H1 (cell line): ENCODE measurements at regions not wholly inside any gene's neighbourhood (a gene's known extent, or its start where the extent isn't known, plus 50 kb on each side); places are given as distances from the start of the nearest gene placed in this dataset.

Experiments
- CTCF ChIA-PET: fragments of 300-600 bp; sonication (Branson Sonifier 250); formaldehyde crosslinking; loops from one replicate; lab custom pipeline; 2021; ENCODE audit not compliant: partially characterized antibody; lab: Charles Lee
- POLR2A ChIA-PET: fragments of 300-600 bp; sonication (Branson Sonifier 250); formaldehyde crosslinking; loops from one replicate; lab custom pipeline; 2021; ENCODE audit warnings: inconsistent platforms; ENCODE audit not compliant: partially characterized antibody; lab: Charles Lee
- DNase-seq, 2 experiments: peaks; one replicate each; pipeline versions ENCODE4 v3.0.0 to v3.0.0-alpha.2; 2010 to 2022; ENCODE audit warnings: low spot score in 2 of 2, low read depth in 1 of 2, mixed read lengths in 1 of 2
- FAIRE-seq: peaks from 2 replicates; lab custom pipeline; 2011; peaks lifted over from hg19 to GRCh38; lab: Jason Lieb, UNC
- H2AFZ ChIP-seq: 2 replicates; pipeline ENCODE4 v1.8.1; 2012; ENCODE audit warnings: low read length, inconsistent platforms
- H2AK5ac ChIP-seq: 2 replicates; pipeline ENCODE4 v1.6.1; 2013; ENCODE audit warnings: low read depth, low read length
- H2BK120ac ChIP-seq: replicated peaks from 2 replicates; pipeline ENCODE3; 2013; ENCODE audit warnings: low read depth, low read length, inconsistent platforms
- H2BK12ac ChIP-seq: 2 replicates; pipeline ENCODE4 v1.6.1; 2013; ENCODE audit warnings: low read depth, low read length
- H2BK15ac ChIP-seq: 2 replicates; pipeline ENCODE4 v1.6.1; 2013; ENCODE audit warnings: low read length
- H2BK20ac ChIP-seq: 2 replicates; pipeline ENCODE4 v1.6.1; 2013; ENCODE audit warnings: low read length
- H2BK5ac ChIP-seq: 2 replicates; pipeline ENCODE4 v1.6.1; 2013; ENCODE audit warnings: low read depth, low read length
- H3K14ac ChIP-seq: 2 replicates; pipeline ENCODE4 v1.6.1; 2013; ENCODE audit warnings: inconsistent platforms; ENCODE audit not compliant: insufficient read length
- H3K18ac ChIP-seq: 2 replicates; pipeline ENCODE4 v1.6.1; 2013; ENCODE audit warnings: low read length; ENCODE audit errors: extremely low read depth
- H3K23ac ChIP-seq: 2 replicates; pipeline ENCODE4 v1.6.1; 2013; ENCODE audit warnings: inconsistent platforms; ENCODE audit not compliant: insufficient read length
- H3K23me2 ChIP-seq: 2 replicates; pipeline ENCODE4 v1.6.1; 2013; ENCODE audit warnings: low read depth, low read length
- H3K27ac ChIP-seq: 2 replicates; pipeline ENCODE4 v1.6.1; 2011; ENCODE audit warnings: low read depth, low read length, inconsistent platforms
- H3K27me3 ChIP-seq, 4 experiments: replicated peaks in 1 of 4; 1 replicate in 1 of 4; 2 replicates in 3 of 4; pipeline versions ENCODE4 v1.6.1 to v1.8.1; 2011 to 2013; ENCODE audit warnings: low read length in 3 of 4, mild to moderate bottlenecking in 3 of 4, inconsistent platforms in 2 of 4, mixed read lengths in 2 of 4, moderate library complexity in 1 of 4; ENCODE audit not compliant: control insufficient read depth in 3 of 4, insufficient read depth in 3 of 4; ENCODE audit errors: extremely low read depth in 1 of 4
- H3K36me3 ChIP-seq, 4 experiments: 2 replicates each; pipeline versions ENCODE4 v1.6.1 to v1.8.1; 2011 to 2013; ENCODE audit warnings: mild to moderate bottlenecking in 4 of 4, low read length in 3 of 4, moderate library complexity in 2 of 4, control low read depth in 1 of 4, inconsistent platforms in 1 of 4; ENCODE audit not compliant: insufficient read depth in 4 of 4, control insufficient read depth in 2 of 4
- H3K4ac ChIP-seq: replicated peaks from 2 replicates; pipeline ENCODE3; 2013; ENCODE audit warnings: low read length, low read depth, mixed read lengths, inconsistent platforms; ENCODE audit not compliant: insufficient read length
- H3K4me1 ChIP-seq, 4 experiments: replicated peaks in 1 of 4; 1 replicate in 1 of 4; 2 replicates in 3 of 4; pipeline versions ENCODE4 v1.6.1 to v1.8.1; 2011 to 2013; ENCODE audit warnings: low read length in 3 of 4, inconsistent platforms in 2 of 4, mixed read lengths in 1 of 4; ENCODE audit not compliant: insufficient read depth in 4 of 4, control insufficient read depth in 3 of 4
- H3K4me2 ChIP-seq, 2 experiments: 2 replicates each; pipeline versions ENCODE4 v1.6.1 to v1.8.1; 2011 to 2013; ENCODE audit warnings: low read depth in 2 of 2, low read length in 2 of 2, control low read depth in 1 of 2, inconsistent platforms in 1 of 2, mild to moderate bottlenecking in 1 of 2; ENCODE audit not compliant: insufficient read depth in 1 of 2
- H3K4me3 ChIP-seq, 4 experiments: fragments of 200-600, 300-600 bp in 1 of 4; sonication (generic), shearing (Covaris generic), sonication (Bioruptor Twin) in 1 of 4; 2 replicates each; pipeline versions ENCODE4 v1.5.1 to v1.8.1; 2011 to 2016; ENCODE audit warnings: low read length in 4 of 4, low read depth in 3 of 4, control low read depth in 2 of 4, inconsistent platforms in 2 of 4, mild to moderate bottlenecking in 2 of 4, mixed read lengths in 1 of 4, moderate library complexity in 1 of 4; ENCODE audit not compliant: insufficient read depth in 2 of 4; ENCODE audit errors: extremely low read depth in 1 of 4
- H3K56ac ChIP-seq: replicated peaks from 2 replicates; pipeline ENCODE3; 2013; ENCODE audit warnings: low read depth, mild to moderate bottlenecking, mixed read lengths, low read length, inconsistent platforms; ENCODE audit not compliant: insufficient read length
- H3K79me1 ChIP-seq: 2 replicates; pipeline ENCODE4 v1.6.1; 2013; ENCODE audit warnings: low read depth, low read length, control low read depth
- H3K79me2 ChIP-seq, 2 experiments: 2 replicates each; pipeline versions ENCODE4 v1.6.1 to v1.8.1; 2012 to 2013; ENCODE audit warnings: low read length in 2 of 2, mild to moderate bottlenecking in 2 of 2, inconsistent platforms in 1 of 2; ENCODE audit not compliant: insufficient read depth in 2 of 2, control insufficient read depth in 1 of 2
- H3K9ac ChIP-seq, 4 experiments: replicated peaks in 1 of 4; 1 replicate in 1 of 4; 2 replicates in 3 of 4; pipeline versions ENCODE4 v1.6.1 to v1.8.1; 2011 to 2013; ENCODE audit warnings: low read depth in 3 of 4, low read length in 3 of 4, control low read depth in 2 of 4, mild to moderate bottlenecking in 2 of 4, moderate library complexity in 2 of 4, inconsistent platforms in 1 of 4; ENCODE audit errors: extremely low read depth in 1 of 4
- H3K9me3 ChIP-seq, 2 experiments: 2 replicates each; pipeline versions ENCODE4 v1.6.1 to v1.8.1; 2012 to 2013; ENCODE audit warnings: mild to moderate bottlenecking in 2 of 2, moderate library complexity in 2 of 2, control low read depth in 1 of 2, inconsistent platforms in 1 of 2, low read depth in 1 of 2, low read length in 1 of 2, mixed read lengths in 1 of 2; ENCODE audit not compliant: insufficient read depth in 2 of 2
- H4K20me1 ChIP-seq, 2 experiments: replicated peaks in 1 of 2; 2 replicates each; pipeline versions ENCODE3 to v1.8.1; 2011 to 2013; ENCODE audit warnings: inconsistent platforms in 2 of 2, low read length in 2 of 2, mild to moderate bottlenecking in 1 of 2; ENCODE audit not compliant: insufficient read depth in 2 of 2, control insufficient read depth in 1 of 2
- H4K5ac ChIP-seq: 2 replicates; pipeline ENCODE4 v1.6.1; 2013; ENCODE audit warnings: low read length, low read depth, mixed read lengths, inconsistent platforms; ENCODE audit not compliant: insufficient read length
- H4K8ac ChIP-seq: 2 replicates; pipeline ENCODE4 v1.8.0; 2013; ENCODE audit warnings: mild to moderate bottlenecking, moderate library complexity, low read length, inconsistent platforms; ENCODE audit not compliant: insufficient read depth; ENCODE audit errors: extremely low read depth
- H4K91ac ChIP-seq: replicated peaks from 2 replicates; pipeline ENCODE3; 2013; ENCODE audit warnings: low read length, mixed read lengths, inconsistent platforms; ENCODE audit not compliant: insufficient read length
- BCL11A ChIP-seq, 2 experiments: IDR thresholded peaks; one replicate each; pipeline ENCODE4 v1.6.1; 2011; ENCODE audit warnings: low read depth in 2 of 2, low read length in 2 of 2, mild to moderate bottlenecking in 2 of 2
- JUN ChIP-seq: IDR thresholded peaks from 2 replicates; pipeline ENCODE4 v1.6.1; 2011; ENCODE audit warnings: low read depth, mild to moderate bottlenecking, improper control_type of control experiment, low read length
- KDM5A ChIP-seq: fragments of 200-600 bp; IDR thresholded peaks from 2 replicates; pipeline ENCODE4 v1.7.1; 2012; ENCODE audit warnings: mild to moderate bottlenecking, low read length, inconsistent platforms, mixed read lengths
- PHF8 ChIP-seq: fragments of 200-600 bp; sonication (generic); conservative IDR thresholded peaks from 2 replicates; pipeline ENCODE4 v1.7.1; 2012; ENCODE audit warnings: low read depth, mild to moderate bottlenecking, inconsistent platforms, low read length, moderate library complexity
- RFX5 ChIP-seq: IDR thresholded peaks from 2 replicates; pipeline ENCODE4 v1.6.1; 2011; ENCODE audit warnings: low read depth, low read length, improper control_type of control experiment, borderline replicate concordance
- SIX5 ChIP-seq: IDR thresholded peaks from 2 replicates; pipeline ENCODE4 v1.6.1; 2011; ENCODE audit warnings: mild to moderate bottlenecking, low read depth, low read length
- TEAD4 ChIP-seq: IDR thresholded peaks from 2 replicates; pipeline ENCODE4 v1.6.1; 2012; ENCODE audit warnings: low read depth, low read length, inconsistent platforms, mixed read lengths
- WGBS, 2 experiments: shearing (Covaris generic) in 1 of 2; methylation state at CpG; one replicate each; pipeline versions ENCODE4 v1.1.6 to v1.1.7; 2013 to 2015; ENCODE audit warnings: low lambda C conversion rate in 2 of 2, mixed read lengths in 2 of 2, inconsistent platforms in 1 of 2, low coverage in 1 of 2, missing lambda C conversion rate in 1 of 2; ENCODE audit not compliant: insufficient replicate concordance in 2 of 2, insufficient coverage in 1 of 2, insufficient read length in 1 of 2; ENCODE audit errors: extremely low coverage in 1 of 2, missing lambda C conversion rate in 1 of 2; 5-methylcytosine and 5-hydroxymethylcytosine counted together
- TF ChIP-seq, protein P1 (sequence below): IDR thresholded peaks from 2 replicates; pipeline ENCODE4 v1.6.1; 2012; ENCODE audit warnings: inconsistent platforms

DNA sequence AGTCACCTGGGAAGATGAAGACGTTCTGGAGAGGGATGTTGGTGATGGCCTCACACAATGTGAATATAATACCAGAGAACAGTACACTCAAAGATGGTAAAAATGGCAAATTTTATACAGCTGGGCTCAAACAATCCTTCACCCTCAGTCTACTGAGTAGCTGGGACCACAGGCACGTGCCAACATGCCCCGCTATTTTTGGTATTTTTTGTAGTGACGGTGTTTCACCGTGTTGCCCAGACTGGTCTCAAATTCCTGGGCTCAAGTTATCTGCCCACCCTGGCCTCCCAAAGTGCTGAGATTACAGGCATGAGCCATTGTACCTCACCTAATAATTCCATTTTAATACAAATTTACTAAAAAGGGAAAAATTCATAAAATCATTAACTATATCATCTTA lies 280.3 kb upstream of the HSFY2 start:
- POLR2A ChIA-PET = interaction anchor here (2.0 kb wide), 1 partner anchor 22 kb away, joined by 4 read pairs; no protein-coding TSS in a partner anchor
- Histone ChIP-seq H3K4me3 (no peak overlapping the region), H4K8ac (no peak overlapping the region), H3K4me2 (no peak overlapping the region), H3K36me3 (no peaks in the 10 kb centered on the region), H3K4ac (no peak overlapping the region), H3K18ac (no peak overlapping the region), H4K91ac (no peak overlapping the region)
- TF ChIP-seq PHF8 (no peak), RFX5 (no peak), JUN (no peak), TEAD4 (no peak), KDM5A (no peak), SIX5 (no peak), BCL11A (IDR thresholded peaks at IDR 0.05; ENCODE audit: low read depth in 2 of 2, low read length in 2 of 2) (no peak)
- TF ChIP-seq, protein P1, sequence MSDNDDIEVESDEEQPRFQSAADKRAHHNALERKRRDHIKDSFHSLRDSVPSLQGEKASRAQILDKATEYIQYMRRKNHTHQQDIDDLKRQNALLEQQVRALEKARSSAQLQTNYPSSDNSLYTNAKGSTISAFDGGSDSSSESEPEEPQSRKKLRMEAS = no peak
- TF ChIP-seq, all 59 proteins: peak for 0
- no peak overlapping the region for H3K23ac ChIP-seq
- no peak overlapping the region for H3K9ac ChIP-seq
- H3K79me1 ChIP-seq = no peaks in the 10 kb centered on the region
- H4K20me1 ChIP-seq = peaks cover 0 to 2% of the 10 kb centered on the region in 2 experiments
- CTCF ChIA-PET = interaction anchor here (1.0 kb wide), 1 partner anchor 22 kb away, joined by 3 read pairs; no protein-coding TSS in a partner anchor
- WGBS, 2 experiments = 95% methylated on average over 5 of the region's 5 CpGs; no CpG with 5 or more reads in 1 of the 2 experiments
- H2BK120ac ChIP-seq = no peak overlapping the region
- no peak overlapping the region for H3K27ac ChIP-seq
- H2AK5ac ChIP-seq = no peak overlapping the region
- no peak overlapping the region for H3K14ac ChIP-seq
- no peaks in the 10 kb centered on the region for H3K23me2 ChIP-seq
- no peaks in the 10 kb centered on the region for H3K9me3 ChIP-seq
- H3K4me1 ChIP-seq = 0 out of 7 replicates have a peak, but pooled peaks cover 0 to 2% (median 0%) of the 10 kb centered on the region in 4 experiments
- H3K79me2 ChIP-seq = peaks cover 0 to 9% of the 10 kb centered on the region in 2 experiments; a peak in 2 of 4 replicates
- no peak overlapping the region for H3K56ac ChIP-seq
- H2BK12ac ChIP-seq = no peak overlapping the region
- H2BK15ac ChIP-seq = no peak overlapping the region
- FAIRE-seq = no peak
- no peak for DNase-seq
- H3K27me3 ChIP-seq = no peaks in the 10 kb centered on the region
- H2AFZ ChIP-seq = no peak overlapping the region
- no peak overlapping the region for H2BK20ac ChIP-seq
- H2BK5ac ChIP-seq = no peak overlapping the region
- no peak overlapping the region for H4K5ac ChIP-seq
